K562 (cell line): ENCODE measurements at regions not wholly inside any gene's neighbourhood (a gene's known extent, or its start where the extent isn't known, plus 50 kb on each side); places are given as distances from the start of the nearest gene placed in this dataset.

ENCODE experiments used
- ATAC-seq: fragments of 200-7000 bp; cut with Tn5 transposase; 3 replicates; pipeline ENCODE4 v1.9.1; 2020; ENCODE audit warnings: moderate library complexity
- BruUV-seq: library from RNA; stranded (reverse); fragments of 400-500 nt; replicated peaks from 2 replicates; lab custom pipeline; 2021; lab: Mats Ljungman, UMichigan
- CTCF ChIA-PET: fragments of 300-600 bp; formaldehyde crosslinking; extraction: SDS; loops from one replicate; lab custom pipeline; 2021; ENCODE audit warnings: low intra/inter-chr PET ratio; lab: Yijun Ruan, JAX
- POLR2A ChIA-PET: fragments of 300-600, 350-650 bp; sonication (Branson Sonifier 250); formaldehyde crosslinking; extraction: SDS; loops from one replicate; lab custom pipeline; 2021; ENCODE audit warnings: antibody characterized with exemption, inconsistent platforms; lab: Yijun Ruan, JAX
- DNase-seq, 4 experiments: peaks; one replicate each; pipeline versions ENCODE4 v3.0.0 to v3.0.0-alpha.2; 2011 to 2018; ENCODE audit warnings: low spot score in 3 of 4, mixed read lengths in 3 of 4; ENCODE audit errors: extremely low read depth in 1 of 4
- FAIRE-seq: peaks from 2 replicates; lab custom pipeline; 2011; peaks lifted over from hg19 to GRCh38; lab: Jason Lieb, UNC
- H2AFZ ChIP-seq: 2 replicates; pipeline ENCODE4 v1.6.0; 2011; ENCODE audit warnings: low read depth, low read length, control low read depth, inconsistent platforms
- H3K27ac ChIP-seq: fragments of 200-600 bp; 3 replicates; pipeline ENCODE4 v1.8.0; 2011; ENCODE audit warnings: low read depth, mild to moderate bottlenecking, control low read depth, inconsistent platforms, low read length, moderate library complexity, mixed read lengths; ENCODE audit errors: extremely low read depth
- H3K27me3 ChIP-seq, 2 experiments: fragments of 300-600 bp in 1 of 2; 2 replicates in 1 of 2; 3 replicates in 1 of 2; pipeline versions ENCODE4 v1.6.0 to v1.8.0; 2011; ENCODE audit warnings: inconsistent platforms in 2 of 2, low read length in 2 of 2, mild to moderate bottlenecking in 1 of 2, mixed read lengths in 1 of 2, moderate library complexity in 1 of 2; ENCODE audit not compliant: control insufficient read depth in 2 of 2, insufficient read depth in 2 of 2
- H3K36me3 ChIP-seq: fragments of 300-600 bp; 3 replicates; pipeline ENCODE4 v1.8.0; 2011; ENCODE audit warnings: mild to moderate bottlenecking, low read length, inconsistent platforms; ENCODE audit not compliant: control insufficient read depth, insufficient read depth
- H3K4me1 ChIP-seq, 2 experiments: fragments of 200-600 bp in 1 of 2; replicated peaks in 1 of 2; 2 replicates in 1 of 2; 3 replicates in 1 of 2; pipeline versions ENCODE4 v1.5.1 to v1.8.0; 2011; ENCODE audit warnings: inconsistent platforms in 2 of 2, low read length in 2 of 2, mild to moderate bottlenecking in 1 of 2, mixed read lengths in 1 of 2, moderate library complexity in 1 of 2; ENCODE audit not compliant: control insufficient read depth in 2 of 2, insufficient read depth in 2 of 2
- H3K4me2 ChIP-seq: 2 replicates; pipeline ENCODE4 v1.6.1; 2011; ENCODE audit warnings: low read length, control low read depth, inconsistent platforms, mixed read lengths; ENCODE audit not compliant: insufficient read depth
- H3K4me3 ChIP-seq: fragments of 200-600 bp; sonication (generic), shearing (Covaris generic); 2 replicates; pipeline ENCODE4 v1.5.1; 2016; ENCODE audit warnings: control low read depth, inconsistent platforms
- H3K79me2 ChIP-seq: fragments of 200-600 bp; 3 replicates; pipeline ENCODE4 v1.8.0; 2011; ENCODE audit warnings: low read length, inconsistent platforms; ENCODE audit not compliant: control insufficient read depth, insufficient read depth
- H3K9ac ChIP-seq, 2 experiments: 2 replicates each; pipeline versions ENCODE4 v1.6.0 to v1.6.1; 2011; ENCODE audit warnings: low read depth in 2 of 2, low read length in 2 of 2, control low read depth in 1 of 2, inconsistent platforms in 1 of 2, mild to moderate bottlenecking in 1 of 2, mixed read lengths in 1 of 2; ENCODE audit not compliant: insufficient read depth in 1 of 2
- H3K9me1 ChIP-seq: one replicate; pipeline ENCODE4 v1.6.0; 2011; ENCODE audit warnings: inconsistent platforms, mild to moderate bottlenecking, low read length, moderate library complexity; ENCODE audit not compliant: control insufficient read depth, insufficient read depth
- H3K9me3 ChIP-seq: replicated peaks from 2 replicates; pipeline ENCODE4 v1.5.1; 2011; ENCODE audit warnings: low read depth, low read length, inconsistent platforms; ENCODE audit not compliant: control insufficient read depth, insufficient read depth
- H4K20me1 ChIP-seq: replicated peaks from 2 replicates; pipeline ENCODE4 v1.6.1; 2011; ENCODE audit warnings: low read length, inconsistent platforms, mixed read lengths; ENCODE audit not compliant: control insufficient read depth, insufficient read depth
- CBFB ChIP-seq: sonication (generic); formaldehyde crosslinking; IDR thresholded peaks from 2 replicates; pipeline ENCODE4 v1.4.0; 2020; ENCODE audit warnings: mild to moderate bottlenecking, missing genetic modification reagents
- ELK3 ChIP-seq: fragments of 450-650 bp; formaldehyde crosslinking; IDR thresholded peaks from 2 replicates; pipeline ENCODE4 v1.4.0; 2020; ENCODE audit warnings: mild to moderate bottlenecking
- MBD1 ChIP-seq: fragments of 250-450 bp; sonication (Bioruptor Pico); IDR thresholded peaks from 2 replicates; pipeline ENCODE4 v1.8.0; 2022; ENCODE audit warnings: inconsistent platforms
- PRDM10 ChIP-seq: fragments of 450-650 bp; IDR thresholded peaks from 2 replicates; pipeline ENCODE4 v1.6.1; 2018; ENCODE audit not compliant: partially characterized antibody
- ZNF175 ChIP-seq: fragments of 200-800 bp; sonication (Bioruptor generic); IDR thresholded peaks from 2 replicates; pipeline ENCODE4 v1.6.1; 2016; ENCODE audit warnings: low read depth, mild to moderate bottlenecking, missing genetic modification characterization, missing compliant biosample characterization
- ZNF717 ChIP-seq: fragments of 250-450 bp; sonication (Bioruptor Pico); IDR thresholded peaks from 2 replicates; pipeline ENCODE4 v1.5.0; 2021
- WGBS: fragments of 100-300 bp; shearing (Covaris generic); methylation state at CpG from one replicate; pipeline ENCODE4 v1.1.6; 2016; ENCODE audit warnings: low coverage, mixed read lengths; ENCODE audit not compliant: insufficient coverage; ENCODE audit errors: missing lambda C conversion rate; 5-methylcytosine and 5-hydroxymethylcytosine counted together
- in situ Hi-C: fragments of 300-500 bp; cut with MboI; formaldehyde crosslinking; loops from 4 replicates; pipeline ENCODE4 v1.15.0; 2018; ENCODE audit warnings: inconsistent platforms, mixed read lengths
- intact Hi-C: fragments of 100-400 bp; cut with micrococcal nuclease; formaldehyde crosslinking; loops from 2 replicates; pipeline ENCODE4 v1.14.2; 2022

GRCh38 chr16:54417384-54417783, 130.8 kb upstream of the IRX3 start (continued):
- TF ChIP-seq MBD1 (CRISPR knock-in tag), result no peak

- Histone ChIP-seq H3K4me2 (no peak overlapping the region), H2AFZ (no peak overlapping the region), H3K27me3 (peaks cover 6 to 9% of the 10 kb centered on the region in 2 experiments; a peak in 2 of 5 replicates), H3K27ac (no peak overlapping the region), H3K36me3 (no peaks in the 10 kb centered on the region), H3K9me3 (no peaks in the 10 kb centered on the region), H3K79me2 (no peaks in the 10 kb centered on the region), H3K4me3 (no peak overlapping the region), H3K4me1 (no peaks in the 10 kb centered on the region)
- FAIRE-seq (no peak), ATAC-seq (no peak)
- CTCF ChIA-PET, result interaction anchor here (0.6 kb wide), 1 partner anchor 1435 kb away, joined by 3 read pairs; no protein-coding TSS in a partner anchor
- WGBS, result 1% methylated on average over 7 of the region's 7 CpGs
- in situ Hi-C loops, result no loop called here
- TF ChIP-seq ZNF175 (CRISPR knock-in tag) (no peak), CBFB (CRISPR knock-in tag) (no peak), ZNF717 (no peak), ELK3 (CRISPR knock-in tag) (no peak), PRDM10 (no peak)
- TF ChIP-seq, all 486 proteins: peak for 0
- POLR2A ChIA-PET, result interaction anchor here (0.6 kb wide), 1 partner anchor 21 kb away, joined by 3 read pairs; no protein-coding TSS in a partner anchor
- no peak for DNase-seq
- Histone ChIP-seq H4K20me1 (no peaks in the 10 kb centered on the region), H3K9ac (no peak overlapping the region), H3K9me1 (no peaks in the 10 kb centered on the region)
- intact Hi-C loops, result no loop called here
- BruUV-seq, result no TSS peak
These were observed 128.1 kb upstream of the IRX3 start for GRCh38 chr16:54414671-54415070.
